MM.1S (cell line): ENCODE measurements at regions not wholly inside any gene's neighbourhood (a gene's known extent, or its start where the extent isn't known, plus 50 kb on each side); places are given as distances from the start of the nearest gene placed in this dataset.

Experiments
- EZH2 ChIP-seq: fragments of 300-600 bp; sonication (generic); optimal IDR thresholded peaks from 2 replicates; pipeline ENCODE3; 2017; ENCODE audit warnings: low read depth, mild to moderate bottlenecking, antibody characterized with exemption, low read length, mixed read lengths
- EZH2phosphoT487 ChIP-seq: fragments of 300-600 bp; sonication (generic); IDR thresholded peaks from 2 replicates; pipeline ENCODE4 v1.6.1; 2018; ENCODE audit warnings: antibody characterized with exemption, low read length
- TF ChIP-seq, protein P1 (sequence below): fragments of 300-600 bp; sonication (generic); IDR thresholded peaks from 2 replicates; pipeline ENCODE4 v1.5.1; 2016; ENCODE audit warnings: antibody characterized with exemption, low read length, mixed read lengths

DNA sequence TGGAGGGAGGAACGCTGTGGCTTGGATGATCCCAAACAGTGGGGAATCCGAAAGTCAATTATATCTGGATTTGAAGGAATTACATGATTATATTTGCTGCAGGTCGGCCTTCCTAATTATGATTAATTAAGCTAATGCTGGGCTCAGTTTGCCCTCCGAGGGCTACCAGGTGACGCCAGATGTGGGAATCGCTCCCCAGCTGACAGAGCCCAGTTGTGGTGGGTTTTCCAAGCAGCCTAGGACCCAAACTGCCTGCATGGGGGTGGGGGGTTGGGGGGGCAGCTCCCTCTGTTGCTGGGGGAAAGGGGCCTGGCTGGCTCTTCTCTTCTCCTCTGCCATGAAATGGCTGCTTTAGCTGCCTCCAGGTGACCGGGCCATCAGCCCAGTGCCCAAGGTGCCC is 147.6 kb upstream of the C1orf174 start:
- TF ChIP-seq, protein P1, sequence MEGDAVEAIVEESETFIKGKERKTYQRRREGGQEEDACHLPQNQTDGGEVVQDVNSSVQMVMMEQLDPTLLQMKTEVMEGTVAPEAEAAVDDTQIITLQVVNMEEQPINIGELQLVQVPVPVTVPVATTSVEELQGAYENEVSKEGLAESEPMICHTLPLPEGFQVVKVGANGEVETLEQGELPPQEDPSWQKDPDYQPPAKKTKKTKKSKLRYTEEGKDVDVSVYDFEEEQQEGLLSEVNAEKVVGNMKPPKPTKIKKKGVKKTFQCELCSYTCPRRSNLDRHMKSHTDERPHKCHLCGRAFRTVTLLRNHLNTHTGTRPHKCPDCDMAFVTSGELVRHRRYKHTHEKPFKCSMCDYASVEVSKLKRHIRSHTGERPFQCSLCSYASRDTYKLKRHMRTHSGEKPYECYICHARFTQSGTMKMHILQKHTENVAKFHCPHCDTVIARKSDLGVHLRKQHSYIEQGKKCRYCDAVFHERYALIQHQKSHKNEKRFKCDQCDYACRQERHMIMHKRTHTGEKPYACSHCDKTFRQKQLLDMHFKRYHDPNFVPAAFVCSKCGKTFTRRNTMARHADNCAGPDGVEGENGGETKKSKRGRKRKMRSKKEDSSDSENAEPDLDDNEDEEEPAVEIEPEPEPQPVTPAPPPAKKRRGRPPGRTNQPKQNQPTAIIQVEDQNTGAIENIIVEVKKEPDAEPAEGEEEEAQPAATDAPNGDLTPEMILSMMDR: no peak
- TF ChIP-seq EZH2: no peak
- no peak for TF ChIP-seq EZH2phosphoT487
